HEK293 (cell line): ENCODE measurements at regions not wholly inside any gene's neighbourhood (a gene's known extent, or its start where the extent isn't known, plus 50 kb on each side); places are given as distances from the start of the nearest gene placed in this dataset.

ENCODE experiments used
- CTCF ChIA-PET: fragments of 350-600 bp; formaldehyde crosslinking; extraction: SDS; loops from one replicate; lab custom pipeline; 2021; ENCODE audit warnings: antibody characterized with exemption; lab: Yijun Ruan, JAX
- POLR2A ChIA-PET: fragments of 300-600 bp; formaldehyde crosslinking; extraction: SDS; loops from one replicate; lab custom pipeline; 2020; ENCODE audit warnings: antibody characterized with exemption, inconsistent platforms; lab: Yijun Ruan, JAX
- H3K27ac ChIP-seq: fragments of 200-500 bp; sonication (Bioruptor generic); 2 replicates; pipeline ENCODE4 v1.5.1; 2014; ENCODE audit warnings: low read depth, low read length, control low read depth, inconsistent platforms; ENCODE audit errors: extremely low read depth
- H3K36me3 ChIP-seq, 2 experiments: fragments of 200-500 bp in 1 of 2; sonication (Bioruptor generic) in 1 of 2; 1 replicate in 1 of 2; 2 replicates in 1 of 2; pipeline ENCODE4 v1.5.1; 2014 to 2017; ENCODE audit warnings: inconsistent platforms in 2 of 2, low read length in 2 of 2; ENCODE audit not compliant: control insufficient read depth in 2 of 2, insufficient read depth in 1 of 2
- H3K4me1 ChIP-seq: fragments of 200-500 bp; sonication (Bioruptor generic); 2 replicates; pipeline ENCODE4 v1.5.1; 2014; ENCODE audit warnings: mild to moderate bottlenecking, low read length, inconsistent platforms; ENCODE audit not compliant: control insufficient read depth, insufficient read depth
- H3K4me3 ChIP-seq: 2 replicates; pipeline ENCODE4 v1.5.1; 2011; ENCODE audit warnings: low read depth, mild to moderate bottlenecking, control low read depth, low read length, moderate library complexity
- H3K9me3 ChIP-seq: fragments of 200-500 bp; sonication (Bioruptor generic); 2 replicates; pipeline ENCODE4 v1.5.1; 2014; ENCODE audit warnings: low read depth, low read length, inconsistent platforms; ENCODE audit not compliant: control insufficient read depth, insufficient read depth
- FEZF1 ChIP-seq: fragments of 450-650 bp; formaldehyde crosslinking; IDR thresholded peaks from 2 replicates; pipeline ENCODE4 v1.5.1; 2016; ENCODE audit warnings: missing biosample characterization, missing genetic modification characterization
- PRDM1 ChIP-seq: fragments of 450-650 bp; formaldehyde crosslinking; IDR thresholded peaks from 2 replicates; pipeline ENCODE4; 2016; ENCODE audit warnings: missing biosample characterization, missing genetic modification characterization
- ZNF221 ChIP-seq: fragments of 450-650 bp; formaldehyde crosslinking; IDR thresholded peaks from 2 replicates; pipeline ENCODE4 v1.5.1; 2017; ENCODE audit warnings: missing biosample characterization, missing genetic modification characterization, borderline replicate concordance
- ZNF23 ChIP-seq: fragments of 450-650 bp; formaldehyde crosslinking; IDR thresholded peaks from 2 replicates; pipeline ENCODE4 v1.5.1; 2016; ENCODE audit warnings: missing biosample characterization, missing genetic modification characterization, borderline replicate concordance
- ZNF274 ChIP-seq, 2 experiments: fragments of 200-500 bp in 1 of 2; fragments of 450-650 bp in 1 of 2; sonication (Bioruptor generic) in 1 of 2; formaldehyde crosslinking in 1 of 2; IDR thresholded peaks; 2 replicates each; pipeline versions ENCODE4 v1.5.1 to v1.6.1; 2014 to 2016; ENCODE audit warnings: borderline replicate concordance in 1 of 2, inconsistent platforms in 1 of 2, low read length in 1 of 2, missing biosample characterization in 1 of 2, missing genetic modification characterization in 1 of 2
- ZNF354C ChIP-seq: fragments of 450-650 bp; formaldehyde crosslinking; IDR thresholded peaks from 2 replicates; pipeline ENCODE4 v1.5.1; 2016; ENCODE audit warnings: missing biosample characterization, missing genetic modification characterization, low read depth, borderline replicate concordance
- ZNF610 ChIP-seq: fragments of 450-650 bp; formaldehyde crosslinking; IDR thresholded peaks from 2 replicates; pipeline ENCODE4 v1.5.1; 2016; ENCODE audit warnings: missing biosample characterization, missing genetic modification characterization, borderline replicate concordance
- ZNF747 ChIP-seq: fragments of 450-650 bp; formaldehyde crosslinking; IDR thresholded peaks from 2 replicates; pipeline ENCODE4 v1.5.1; 2016; ENCODE audit warnings: missing biosample characterization, missing genetic modification characterization
- TF ChIP-seq, protein P1 (sequence below): fragments of 450-650 bp; formaldehyde crosslinking; IDR thresholded peaks from 2 replicates; pipeline ENCODE4 v1.5.1; 2017; ENCODE audit warnings: missing biosample characterization, missing genetic modification characterization
- TF ChIP-seq, protein P2 (sequence below): fragments of 450-650 bp; formaldehyde crosslinking; conservative IDR thresholded peaks from 2 replicates; pipeline ENCODE4 v1.5.1; 2016; ENCODE audit warnings: low read depth, missing biosample characterization, missing genetic modification characterization
- TF ChIP-seq, protein P3 (sequence below): fragments of 450-650 bp; formaldehyde crosslinking; conservative IDR thresholded peaks from 2 replicates; pipeline ENCODE4 v1.5.1; 2016; ENCODE audit warnings: low read depth, missing biosample characterization, missing genetic modification characterization
- TF ChIP-seq, protein P4 (sequence below): fragments of 450-650 bp; formaldehyde crosslinking; IDR thresholded peaks from 2 replicates; pipeline ENCODE4 v1.5.1; 2017; ENCODE audit warnings: missing biosample characterization, mild to moderate bottlenecking, missing genetic modification characterization, moderate library complexity

DNA sequence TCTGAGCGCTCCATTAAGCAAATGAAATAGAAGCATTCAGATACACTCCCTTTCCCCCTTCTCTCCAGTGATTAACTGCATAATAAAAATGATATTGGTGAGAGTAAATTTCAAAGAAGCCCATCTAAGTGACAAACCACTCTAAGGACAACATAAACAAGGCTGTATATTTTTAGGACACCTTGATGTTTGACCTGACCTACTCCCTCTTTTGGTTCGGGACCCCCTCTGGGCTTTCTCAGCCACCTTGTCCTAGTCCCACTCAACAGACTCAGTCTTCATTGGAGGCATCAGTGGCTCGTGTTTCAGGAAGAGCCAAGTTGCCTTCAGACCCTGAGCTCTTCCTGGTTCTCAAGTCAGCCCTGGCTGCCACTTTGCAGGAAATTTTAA, 182.3 kb upstream of the NCAM1 start (continued):
- TF ChIP-seq FEZF1 (tag by site-specific recombination), result no peak
- TF ChIP-seq, protein P1, sequence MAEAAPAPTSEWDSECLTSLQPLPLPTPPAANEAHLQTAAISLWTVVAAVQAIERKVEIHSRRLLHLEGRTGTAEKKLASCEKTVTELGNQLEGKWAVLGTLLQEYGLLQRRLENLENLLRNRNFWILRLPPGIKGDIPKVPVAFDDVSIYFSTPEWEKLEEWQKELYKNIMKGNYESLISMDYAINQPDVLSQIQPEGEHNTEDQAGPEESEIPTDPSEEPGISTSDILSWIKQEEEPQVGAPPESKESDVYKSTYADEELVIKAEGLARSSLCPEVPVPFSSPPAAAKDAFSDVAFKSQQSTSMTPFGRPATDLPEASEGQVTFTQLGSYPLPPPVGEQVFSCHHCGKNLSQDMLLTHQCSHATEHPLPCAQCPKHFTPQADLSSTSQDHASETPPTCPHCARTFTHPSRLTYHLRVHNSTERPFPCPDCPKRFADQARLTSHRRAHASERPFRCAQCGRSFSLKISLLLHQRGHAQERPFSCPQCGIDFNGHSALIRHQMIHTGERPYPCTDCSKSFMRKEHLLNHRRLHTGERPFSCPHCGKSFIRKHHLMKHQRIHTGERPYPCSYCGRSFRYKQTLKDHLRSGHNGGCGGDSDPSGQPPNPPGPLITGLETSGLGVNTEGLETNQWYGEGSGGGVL (tag by site-specific recombination), result no peak
- TF ChIP-seq, protein P2, sequence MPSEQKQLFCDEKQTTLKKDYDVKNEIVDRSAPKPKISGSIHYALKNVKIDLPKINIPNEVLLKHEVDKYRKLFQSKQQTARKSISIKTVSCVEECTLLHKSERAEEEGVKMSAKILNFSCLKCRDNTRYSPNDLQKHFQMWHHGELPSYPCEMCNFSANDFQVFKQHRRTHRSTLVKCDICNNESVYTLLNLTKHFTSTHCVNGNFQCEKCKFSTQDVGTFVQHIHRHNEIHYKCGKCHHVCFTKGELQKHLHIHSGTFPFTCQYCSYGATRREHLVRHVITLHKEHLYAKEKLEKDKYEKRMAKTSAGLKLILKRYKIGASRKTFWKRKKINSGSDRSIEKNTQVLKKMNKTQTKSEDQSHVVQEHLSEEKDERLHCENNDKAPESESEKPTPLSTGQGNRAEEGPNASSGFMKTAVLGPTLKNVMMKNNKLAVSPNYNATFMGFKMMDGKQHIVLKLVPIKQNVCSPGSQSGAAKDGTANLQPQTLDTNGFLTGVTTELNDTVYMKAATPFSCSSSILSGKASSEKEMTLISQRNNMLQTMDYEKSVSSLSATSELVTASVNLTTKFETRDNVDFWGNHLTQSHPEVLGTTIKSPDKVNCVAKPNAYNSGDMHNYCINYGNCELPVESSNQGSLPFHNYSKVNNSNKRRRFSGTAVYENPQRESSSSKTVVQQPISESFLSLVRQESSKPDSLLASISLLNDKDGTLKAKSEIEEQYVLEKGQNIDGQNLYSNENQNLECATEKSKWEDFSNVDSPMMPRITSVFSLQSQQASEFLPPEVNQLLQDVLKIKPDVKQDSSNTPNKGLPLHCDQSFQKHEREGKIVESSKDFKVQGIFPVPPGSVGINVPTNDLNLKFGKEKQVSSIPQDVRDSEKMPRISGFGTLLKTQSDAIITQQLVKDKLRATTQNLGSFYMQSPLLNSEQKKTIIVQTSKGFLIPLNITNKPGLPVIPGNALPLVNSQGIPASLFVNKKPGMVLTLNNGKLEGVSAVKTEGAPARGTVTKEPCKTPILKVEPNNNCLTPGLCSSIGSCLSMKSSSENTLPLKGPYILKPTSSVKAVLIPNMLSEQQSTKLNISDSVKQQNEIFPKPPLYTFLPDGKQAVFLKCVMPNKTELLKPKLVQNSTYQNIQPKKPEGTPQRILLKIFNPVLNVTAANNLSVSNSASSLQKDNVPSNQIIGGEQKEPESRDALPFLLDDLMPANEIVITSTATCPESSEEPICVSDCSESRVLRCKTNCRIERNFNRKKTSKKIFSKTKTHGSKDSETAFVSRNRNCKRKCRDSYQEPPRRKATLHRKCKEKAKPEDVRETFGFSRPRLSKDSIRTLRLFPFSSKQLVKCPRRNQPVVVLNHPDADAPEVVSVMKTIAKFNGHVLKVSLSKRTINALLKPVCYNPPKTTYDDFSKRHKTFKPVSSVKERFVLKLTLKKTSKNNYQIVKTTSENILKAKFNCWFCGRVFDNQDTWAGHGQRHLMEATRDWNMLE (tag by site-specific recombination), result no peak
- TF ChIP-seq ZNF747 (tag by site-specific recombination), result no peak
- TF ChIP-seq ZNF354C (tag by site-specific recombination), result no peak
- TF ChIP-seq, protein P3, sequence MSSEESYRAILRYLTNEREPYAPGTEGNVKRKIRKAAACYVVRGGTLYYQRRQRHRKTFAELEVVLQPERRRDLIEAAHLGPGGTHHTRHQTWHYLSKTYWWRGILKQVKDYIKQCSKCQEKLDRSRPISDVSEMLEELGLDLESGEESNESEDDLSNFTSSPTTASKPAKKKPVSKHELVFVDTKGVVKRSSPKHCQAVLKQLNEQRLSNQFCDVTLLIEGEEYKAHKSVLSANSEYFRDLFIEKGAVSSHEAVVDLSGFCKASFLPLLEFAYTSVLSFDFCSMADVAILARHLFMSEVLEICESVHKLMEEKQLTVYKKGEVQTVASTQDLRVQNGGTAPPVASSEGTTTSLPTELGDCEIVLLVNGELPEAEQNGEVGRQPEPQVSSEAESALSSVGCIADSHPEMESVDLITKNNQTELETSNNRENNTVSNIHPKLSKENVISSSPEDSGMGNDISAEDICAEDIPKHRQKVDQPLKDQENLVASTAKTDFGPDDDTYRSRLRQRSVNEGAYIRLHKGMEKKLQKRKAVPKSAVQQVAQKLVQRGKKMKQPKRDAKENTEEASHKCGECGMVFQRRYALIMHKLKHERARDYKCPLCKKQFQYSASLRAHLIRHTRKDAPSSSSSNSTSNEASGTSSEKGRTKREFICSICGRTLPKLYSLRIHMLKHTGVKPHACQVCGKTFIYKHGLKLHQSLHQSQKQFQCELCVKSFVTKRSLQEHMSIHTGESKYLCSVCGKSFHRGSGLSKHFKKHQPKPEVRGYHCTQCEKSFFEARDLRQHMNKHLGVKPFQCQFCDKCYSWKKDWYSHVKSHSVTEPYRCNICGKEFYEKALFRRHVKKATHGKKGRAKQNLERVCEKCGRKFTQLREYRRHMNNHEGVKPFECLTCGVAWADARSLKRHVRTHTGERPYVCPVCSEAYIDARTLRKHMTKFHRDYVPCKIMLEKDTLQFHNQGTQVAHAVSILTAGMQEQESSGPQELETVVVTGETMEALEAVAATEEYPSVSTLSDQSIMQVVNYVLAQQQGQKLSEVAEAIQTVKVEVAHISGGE (tag by site-specific recombination), result no peak
- no peak for TF ChIP-seq PRDM1 (tag by site-specific recombination)
- no peak for TF ChIP-seq ZNF274 (IDR thresholded peaks at IDR 0.05; ENCODE audit: low read length)
- no peak for TF ChIP-seq ZNF274 (tag by site-specific recombination; IDR thresholded peaks at IDR 0.05; ENCODE audit: borderline replicate concordance)
- no peak for TF ChIP-seq ZNF23
- TF ChIP-seq ZNF610 (tag by site-specific recombination), result no peak

DNA sequence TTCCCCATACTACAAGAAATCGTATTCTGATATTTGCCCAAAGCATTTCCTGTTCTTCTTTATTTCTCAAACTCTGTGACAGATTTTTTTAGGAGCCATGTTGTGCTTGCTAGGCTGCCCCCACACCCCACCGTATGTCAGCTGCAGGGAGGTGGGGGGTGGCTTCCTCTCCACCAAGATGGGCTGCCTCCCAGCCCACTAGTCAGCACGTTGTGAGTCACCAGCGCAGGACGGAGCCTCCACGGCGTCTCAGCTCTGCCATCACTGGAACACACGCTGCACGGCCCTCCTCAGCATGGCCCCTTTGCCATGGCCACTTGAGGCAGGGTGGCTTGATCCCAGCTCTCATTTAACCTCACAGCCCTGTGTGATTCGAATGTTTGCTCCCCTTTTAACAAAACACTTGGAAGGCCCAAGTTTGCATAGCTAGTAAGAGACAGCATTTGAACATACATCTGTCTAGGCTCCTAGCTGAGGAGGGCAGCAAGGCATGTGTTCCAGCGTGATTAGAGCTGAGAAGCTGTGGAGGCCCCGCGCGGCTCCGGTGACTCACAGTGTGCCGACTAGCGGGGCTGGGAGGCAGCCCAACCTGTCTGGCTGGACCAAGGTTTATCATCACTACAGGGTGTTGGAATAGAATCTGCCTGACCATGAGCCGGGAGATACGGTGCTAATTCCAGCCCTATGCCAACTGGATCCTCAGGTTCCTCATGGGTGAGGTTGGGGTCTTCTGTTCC, 180.7 kb upstream of the NCAM1 start:
- TF ChIP-seq ZNF221 (tag by site-specific recombination), result no peak
- TF ChIP-seq, protein P4, sequence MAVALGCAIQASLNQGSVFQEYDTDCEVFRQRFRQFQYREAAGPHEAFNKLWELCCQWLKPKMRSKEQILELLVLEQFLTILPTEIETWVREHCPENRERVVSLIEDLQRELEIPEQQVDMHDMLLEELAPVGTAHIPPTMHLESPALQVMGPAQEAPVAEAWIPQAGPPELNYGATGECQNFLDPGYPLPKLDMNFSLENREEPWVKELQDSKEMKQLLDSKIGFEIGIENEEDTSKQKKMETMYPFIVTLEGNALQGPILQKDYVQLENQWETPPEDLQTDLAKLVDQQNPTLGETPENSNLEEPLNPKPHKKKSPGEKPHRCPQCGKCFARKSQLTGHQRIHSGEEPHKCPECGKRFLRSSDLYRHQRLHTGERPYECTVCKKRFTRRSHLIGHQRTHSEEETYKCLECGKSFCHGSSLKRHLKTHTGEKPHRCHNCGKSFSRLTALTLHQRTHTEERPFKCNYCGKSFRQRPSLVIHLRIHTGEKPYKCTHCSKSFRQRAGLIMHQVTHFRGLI (tag by site-specific recombination), result peak; percentile 88
- Histone ChIP-seq H3K4me3 (no peak overlapping the region), H3K36me3 (no peaks in the 10 kb centered on the region), H3K9me3 (no peaks in the 10 kb centered on the region), H3K4me1 (no peaks in the 10 kb centered on the region), H3K27ac (no peak overlapping the region)
- POLR2A ChIA-PET, result no interaction called here
- CTCF ChIA-PET, result interaction anchor here (1.2 kb wide), 1 partner anchor 605 kb away, joined by 3 read pairs; the partner anchor contains the start of gene BCO2
